ENCODE measurements at regions not wholly inside any gene's neighbourhood (a gene's known extent, or its start where the extent isn't known, plus 50 kb on each side); places are given as distances from the start of the nearest gene placed in this dataset.

GRCh38 chr13:102510072-102510471, 86.7 kb upstream of the TPP2 start:
- H3K27ac Mint-ChIP-seq, result no peak overlapping the region
- no peak for DNase-seq (ENCODE audit: low spot score in 2 of 2, unreplicated experiment in 2 of 2)
- peaks cover 9% of the 10 kb centered on the region for H3K9me3 Mint-ChIP-seq
- TF ChIP-seq CTCF (IDR thresholded peaks at IDR 0.05; ENCODE audit: unreplicated experiment), result no peak
- no peak overlapping the region for H3K4me3 Mint-ChIP-seq
- H3K36me3 Mint-ChIP-seq, result no peaks in the 10 kb centered on the region
- peaks cover 2% of the 10 kb centered on the region for H3K27me3 Mint-ChIP-seq (ENCODE audit: low read depth)
- H3K4me1 Mint-ChIP-seq, result no peaks in the 10 kb centered on the region

- Mint-ChIP-seq H3K36me3 (no peaks in the 10 kb centered on the region), H3K4me1 (no peaks in the 10 kb centered on the region), H3K9me3 (peaks cover 6% of the 10 kb centered on the region), H3K27ac (no peak overlapping the region), H3K4me3 (no peak overlapping the region), H3K27me3 (ENCODE audit: low read depth) (peaks cover 5% of the 10 kb centered on the region)
- no peak for TF ChIP-seq CTCF (IDR thresholded peaks at IDR 0.05; ENCODE audit: unreplicated experiment)
- DNase-seq (ENCODE audit: low spot score in 2 of 2, unreplicated experiment in 2 of 2), result no peak
Measured at GRCh38 chr13:102508411-102508810, 88.4 kb upstream of the TPP2 start.

- H3K36me3 Mint-ChIP-seq, result no peaks in the 10 kb centered on the region
- peaks cover 3% of the 10 kb centered on the region for H3K9me3 Mint-ChIP-seq
- DNase-seq (ENCODE audit: low spot score in 2 of 2, unreplicated experiment in 2 of 2), result no peak
- no peaks in the 10 kb centered on the region for H3K4me1 Mint-ChIP-seq
- no peak for TF ChIP-seq CTCF (IDR thresholded peaks at IDR 0.05; ENCODE audit: unreplicated experiment)
- H3K27me3 Mint-ChIP-seq (ENCODE audit: low read depth), result peaks cover 2% of the 10 kb centered on the region
- H3K4me3 Mint-ChIP-seq, result no peak overlapping the region
- H3K27ac Mint-ChIP-seq, result no peak overlapping the region
Measured at GRCh38 chr13:102504002-102504401, 92.8 kb upstream of the TPP2 start.

DNA sequence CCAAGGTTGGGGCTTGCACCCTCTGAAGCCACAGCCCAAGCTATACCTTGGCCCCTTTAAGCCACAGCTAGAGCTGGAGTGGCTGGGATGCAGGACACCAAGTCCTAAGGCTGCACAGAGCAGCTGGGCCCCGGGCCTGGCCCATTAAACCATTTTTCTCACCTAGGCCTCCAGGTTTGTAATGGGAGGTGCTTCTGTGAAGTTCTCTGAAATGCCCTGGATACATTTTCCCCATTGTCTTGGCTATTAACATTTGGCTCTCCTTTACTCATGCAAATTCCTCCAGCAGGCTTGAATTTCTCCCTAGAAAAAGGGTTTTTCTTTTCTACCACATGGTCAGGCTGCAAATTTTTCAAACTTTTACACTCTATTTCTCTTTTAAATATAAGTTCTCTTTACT, 93.8 kb upstream of the FGF14 start:
- Mint-ChIP-seq H3K27ac (no peak overlapping the region), H3K9me3 (peaks cover 14% of the 10 kb centered on the region), H3K4me1 (no peaks in the 10 kb centered on the region), H3K36me3 (no peaks in the 10 kb centered on the region), H3K27me3 (ENCODE audit: low read depth) (peaks cover 16% of the 10 kb centered on the region), H3K4me3 (no peak overlapping the region)
- no peak for TF ChIP-seq CTCF (IDR thresholded peaks at IDR 0.05; ENCODE audit: unreplicated experiment)
- DNase-seq (ENCODE audit: low spot score in 2 of 2, unreplicated experiment in 2 of 2), result no peak

- peaks cover 4% of the 10 kb centered on the region for H3K9me3 Mint-ChIP-seq
- peaks cover 29% of the 10 kb centered on the region for H3K27me3 Mint-ChIP-seq (ENCODE audit: low read depth)
- no peak for TF ChIP-seq CTCF (IDR thresholded peaks at IDR 0.05; ENCODE audit: unreplicated experiment)
- no peak overlapping the region for H3K27ac Mint-ChIP-seq
- H3K36me3 Mint-ChIP-seq, result no peaks in the 10 kb centered on the region
- no peak for DNase-seq (ENCODE audit: low spot score in 2 of 2, unreplicated experiment in 2 of 2)
- no peak overlapping the region for H3K4me3 Mint-ChIP-seq
- no peaks in the 10 kb centered on the region for H3K4me1 Mint-ChIP-seq
Measured at GRCh38 chr13:102487330-102487729, 85.5 kb upstream of the FGF14 start.

GRCh38 chr13:102484329-102484728, 82.5 kb upstream of the FGF14 start:
- no peak for DNase-seq (ENCODE audit: low spot score in 2 of 2, unreplicated experiment in 2 of 2)
- no peaks in the 10 kb centered on the region for H3K4me1 Mint-ChIP-seq
- H3K4me3 Mint-ChIP-seq, result no peak overlapping the region
- H3K9me3 Mint-ChIP-seq, result peaks cover 4% of the 10 kb centered on the region
- H3K27ac Mint-ChIP-seq, result no peak overlapping the region
- H3K36me3 Mint-ChIP-seq, result no peaks in the 10 kb centered on the region
- H3K27me3 Mint-ChIP-seq (ENCODE audit: low read depth), result peaks cover 7% of the 10 kb centered on the region
- TF ChIP-seq CTCF (IDR thresholded peaks at IDR 0.05; ENCODE audit: unreplicated experiment), result no peak
